Left colon (tissue), 2 donors: ENCODE measurements at regions not wholly inside any gene's neighbourhood (a gene's known extent, or its start where the extent isn't known, plus 50 kb on each side); places are given as distances from the start of the nearest gene placed in this dataset.
A peak's percentile ranks its signal among the peaks of the same experiment; 100 is the strongest.
"Not testable (repeated sequence)": the region's sequence is repeated elsewhere in the genome, so short reads cannot be mapped to it uniquely, and the experiment has no call there.

ENCODE experiments used
- ATAC-seq: fragments of 200-7000 bp; cut with Tn5 transposase; one replicate; pipeline ENCODE4 v1.9.1; 2020; ENCODE audit warnings: mild to moderate bottlenecking, moderate library complexity
- DNase-seq, 2 donors: peaks; one replicate each; pipeline ENCODE4 v3.0.0-alpha.2; 2020
- intact Hi-C, 2 donors: fragments of 100-400 bp; cut with DNase I in 1 of 2; cut with micrococcal nuclease in 1 of 2; formaldehyde crosslinking; loops; one replicate each; pipeline versions ENCODE4 v1.11.2 to v1.14.0; 2022; cut with DNase I, micrococcal nuclease
- donor health status: DM: no; HTN: no; CAD: no.
- donor health status: DM: yes; HTN: yes; CAD: no.

DNA sequence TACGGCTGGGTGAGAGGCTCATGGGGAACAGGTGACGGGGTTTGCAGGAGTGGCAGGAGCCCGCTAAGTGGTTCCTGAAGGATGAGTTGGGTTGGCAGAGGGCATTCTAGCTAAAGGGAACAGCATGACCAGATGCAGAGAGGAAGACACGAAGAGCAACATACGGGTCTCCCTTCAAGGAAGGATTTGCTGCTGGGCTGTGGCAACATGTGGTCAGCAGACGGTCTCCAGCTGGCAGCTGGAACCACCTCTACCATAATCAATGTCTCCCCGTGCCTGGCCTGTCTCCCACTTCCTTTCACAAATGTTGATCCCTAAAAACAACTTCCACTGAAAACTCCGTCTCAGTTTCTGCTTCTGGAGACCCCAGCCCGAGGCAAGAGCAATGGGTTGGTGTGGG lies 80.6 kb upstream of the SULF2 start:
- DNase-seq (no peak), ATAC-seq (no peak)
- intact Hi-C loops, result no loop called here

DNA sequence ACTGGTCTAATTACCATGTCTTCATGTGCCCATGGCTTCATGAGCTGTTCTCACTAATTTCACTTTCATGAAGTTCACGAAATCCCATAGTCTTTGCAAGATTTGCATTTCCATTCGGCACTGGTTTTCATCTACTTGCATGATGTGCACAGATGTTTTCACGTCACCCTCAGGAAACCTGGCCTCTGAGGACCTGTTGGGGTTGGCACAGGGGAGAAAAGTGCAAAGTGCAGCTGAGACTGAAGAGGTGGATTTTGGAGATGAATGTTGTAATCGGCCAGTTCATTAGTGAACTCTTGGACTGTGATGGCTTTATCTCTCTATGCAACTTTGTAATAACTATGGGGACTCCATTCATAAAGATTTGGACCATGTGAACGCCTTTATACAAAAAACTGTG lies 80.2 kb upstream of the SULF2 start:
- DNase-seq, result no peak
- no peak for ATAC-seq
- intact Hi-C loops, result no loop called here

DNA sequence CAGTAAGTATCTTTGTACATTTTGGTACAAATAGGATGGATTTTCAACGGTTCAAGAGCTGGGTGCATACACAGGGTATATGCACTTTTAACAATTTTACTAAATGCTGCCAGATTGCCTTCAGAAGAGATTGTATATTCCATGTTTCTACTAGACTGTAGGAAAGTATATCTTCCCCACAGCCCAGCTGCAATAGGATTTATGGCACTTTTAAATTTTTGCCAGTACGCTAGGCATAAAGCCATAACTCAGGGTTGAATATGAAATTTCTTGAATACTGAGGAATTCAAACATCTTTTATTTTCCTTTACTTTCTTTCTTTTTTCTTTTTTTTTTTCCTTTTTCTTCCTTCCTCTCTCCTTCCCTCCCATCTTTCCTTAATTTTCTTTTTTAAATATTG lies 78.7 kb upstream of the SULF2 start:
- DNase-seq (no peak), ATAC-seq (no peak)
- intact Hi-C loops, result no loop called here

DNA sequence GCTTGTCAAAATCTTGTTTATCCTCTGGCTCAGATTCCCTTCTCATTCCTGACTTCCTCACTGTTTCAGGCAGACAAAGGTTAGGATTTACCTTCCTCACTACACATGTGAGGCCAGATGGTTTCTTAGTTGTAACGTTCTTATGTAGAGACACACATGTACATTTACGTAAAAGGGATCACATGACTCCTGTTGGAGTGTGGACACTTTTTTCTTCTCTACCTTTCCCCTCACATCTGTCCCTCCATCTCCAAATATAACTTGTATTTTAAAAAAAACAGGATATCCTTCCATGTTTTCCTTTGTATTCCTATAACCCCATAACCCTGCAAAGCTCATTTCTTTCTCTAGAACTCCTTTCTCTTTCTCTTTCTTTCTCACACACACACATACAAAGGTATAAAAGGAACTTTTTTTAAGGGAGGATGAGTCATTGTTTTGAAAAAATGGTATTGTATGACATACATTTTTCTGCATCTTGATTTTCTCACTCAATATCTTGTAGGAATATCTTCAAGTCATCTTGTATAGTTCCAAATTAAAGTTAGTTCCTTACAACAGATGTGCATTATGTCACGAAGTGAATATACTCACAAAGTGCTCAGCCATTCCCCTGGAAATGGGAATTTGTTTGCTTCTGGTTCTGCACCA lies 78.2 kb upstream of the SULF2 start:
- no peak for ATAC-seq
- intact Hi-C loops, result no loop called here
- DNase-seq, result no peak

DNA sequence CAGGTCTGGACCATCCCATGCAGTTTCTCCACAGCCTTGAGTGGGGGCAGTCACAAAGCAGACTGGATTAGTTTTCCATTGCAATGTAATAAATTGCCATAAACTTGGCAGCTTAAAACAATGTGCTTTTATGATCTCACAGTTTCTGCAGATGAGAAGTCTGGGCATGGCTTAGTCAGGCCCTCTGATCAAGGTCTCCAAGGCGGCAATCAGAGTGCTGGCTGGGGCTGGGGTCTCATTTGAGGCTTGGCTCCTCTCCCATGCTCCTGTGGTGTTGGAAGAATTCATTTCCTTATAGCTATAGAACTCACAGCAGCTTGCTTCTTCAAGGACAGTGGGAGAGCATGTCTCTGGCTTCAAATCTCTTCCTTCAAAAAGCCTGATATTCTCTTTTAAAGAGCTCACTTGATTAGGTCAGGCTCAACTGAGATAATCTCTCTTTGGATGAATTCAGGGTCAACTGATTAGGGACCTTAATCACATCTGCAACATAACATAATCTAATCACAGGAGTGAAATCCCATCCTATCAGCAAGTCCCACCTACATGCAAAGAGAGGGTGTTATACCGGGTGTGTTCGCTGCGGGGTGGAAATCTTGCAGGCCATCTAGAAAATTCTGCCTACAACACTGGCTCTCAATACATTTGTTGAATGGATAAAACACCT lies 77.4 kb upstream of the SULF2 start:
- ATAC-seq, result no peak
- intact Hi-C loops, result no loop called here

DNA sequence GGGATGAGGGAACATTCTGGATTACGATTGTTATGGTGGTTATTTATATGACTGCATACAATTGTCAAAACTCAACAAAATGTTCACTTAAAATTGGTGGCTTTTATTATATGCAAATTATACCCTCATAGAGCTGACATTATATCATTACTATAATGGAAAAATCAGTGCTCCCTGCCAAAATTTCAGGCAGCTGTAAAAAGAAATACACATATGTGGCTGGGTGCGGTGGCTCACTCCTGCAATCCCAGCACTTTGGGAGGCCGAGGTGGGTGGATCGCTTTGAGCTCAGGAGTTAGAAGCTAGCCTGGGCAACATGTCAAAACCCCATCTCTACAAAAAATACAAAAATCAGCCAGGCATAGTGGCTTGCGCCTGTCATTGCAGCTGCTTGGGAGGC lies 75.8 kb upstream of the SULF2 start:
- intact Hi-C loops, result no loop called here
- ATAC-seq, result no peak
- DNase-seq, result no peak

More for the DNA sequence above, 77.4 kb upstream of the SULF2 start:
- no peak for DNase-seq

DNA sequence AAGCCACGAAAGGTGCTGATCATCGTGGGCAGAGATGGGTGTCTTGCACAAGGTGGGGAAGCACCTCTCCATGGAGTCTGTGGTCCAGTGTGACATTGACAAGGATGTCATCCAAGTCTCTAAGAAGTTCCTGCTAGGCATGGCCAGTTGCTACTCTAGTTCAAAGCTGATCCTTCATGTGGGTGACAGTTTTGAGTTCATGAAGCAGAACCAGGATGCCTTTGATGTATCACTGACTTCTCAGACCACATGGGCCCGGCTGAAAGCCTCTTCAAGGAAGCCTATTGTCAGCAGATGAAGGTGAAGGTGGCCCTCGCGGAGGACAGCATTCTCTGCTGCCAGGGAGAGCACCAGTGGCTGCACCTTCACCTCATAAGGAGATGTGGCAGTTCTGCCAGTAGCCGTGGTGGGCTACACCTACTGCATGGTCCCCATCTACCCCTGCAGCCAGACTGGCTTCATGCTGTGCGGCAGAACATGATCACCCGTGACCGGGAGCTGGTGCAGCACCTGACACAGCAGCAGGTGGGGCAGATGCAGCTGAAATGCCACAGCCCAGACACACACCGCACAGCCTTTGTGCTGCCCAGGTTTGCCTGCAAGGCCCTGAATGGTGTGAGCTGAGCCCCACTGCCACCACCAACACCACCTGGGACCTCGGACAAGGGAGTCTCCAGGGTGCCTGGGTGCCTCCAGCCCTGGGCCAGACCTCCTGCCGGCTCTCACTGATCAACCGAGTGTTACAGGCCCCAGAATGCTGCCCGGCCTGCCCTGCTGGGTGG lies 75.0 kb upstream of the SULF2 start:
- ATAC-seq, result no peak
- intact Hi-C loops, result no loop called here
- no peak for DNase-seq

DNA sequence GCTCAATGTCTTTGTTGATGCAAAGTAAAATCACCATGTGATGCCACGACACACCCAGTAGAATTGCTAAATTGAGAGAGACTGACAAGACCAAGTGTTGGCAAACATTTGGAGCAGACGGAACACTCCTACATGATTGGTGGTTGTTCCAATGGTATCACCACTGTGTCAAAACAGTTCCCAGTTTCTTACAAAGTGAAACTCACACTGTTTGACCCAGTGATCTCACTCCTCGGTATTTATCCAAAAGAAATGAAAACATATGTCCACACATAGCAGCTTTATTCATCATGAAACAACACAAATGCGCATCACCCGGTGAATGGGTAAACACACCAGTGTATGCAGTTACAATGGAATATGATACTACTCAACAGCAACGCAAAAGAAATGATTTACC lies 74.0 kb upstream of the SULF2 start:
- intact Hi-C loops, result no loop called here
- no peak for DNase-seq
- ATAC-seq, result no peak

DNA sequence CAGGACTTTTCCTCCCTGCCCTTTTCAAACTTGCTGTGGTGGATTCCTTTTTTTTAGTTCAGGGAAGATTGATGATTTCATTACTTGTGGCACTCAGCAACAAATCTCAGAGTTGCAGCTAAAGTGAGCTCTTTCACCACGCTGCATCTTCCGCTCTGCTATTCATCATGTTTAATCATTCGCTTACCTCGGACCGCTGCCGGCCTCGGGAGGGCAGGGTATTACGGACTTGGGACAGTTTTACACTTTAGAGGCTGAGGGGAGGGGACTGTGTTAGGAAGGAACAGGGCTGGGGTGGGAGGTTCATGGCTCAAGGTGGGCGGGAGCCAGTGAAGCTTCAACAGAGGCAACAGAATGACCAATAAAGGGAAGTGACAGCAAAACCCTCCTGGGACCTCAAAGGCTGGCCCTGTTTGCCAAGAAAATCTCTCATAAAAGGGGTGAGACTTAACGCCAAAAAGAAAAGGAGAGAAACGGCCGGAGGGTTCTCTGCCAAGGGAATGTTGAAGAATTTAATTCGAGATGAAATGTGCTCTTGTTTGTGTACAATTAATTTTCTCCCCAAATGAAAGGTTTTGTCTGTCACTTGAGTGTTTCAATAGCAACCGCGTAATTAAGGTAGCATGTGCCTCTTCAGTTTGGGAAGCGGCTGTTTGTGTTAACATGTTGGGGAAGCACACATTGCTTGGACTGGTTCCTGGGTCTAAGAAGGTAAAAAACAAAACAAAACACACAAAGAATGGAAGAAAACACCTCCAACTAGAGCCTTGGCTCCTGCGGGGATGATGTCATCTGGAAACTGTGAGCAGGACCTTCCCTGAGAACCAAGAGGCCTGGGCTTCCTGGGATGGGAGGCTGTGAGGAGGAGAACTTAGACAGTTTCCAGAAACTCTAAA lies 72.5 kb upstream of the SULF2 start:
- intact Hi-C loops, result no loop called here
- DNase-seq (no peak), ATAC-seq (no peak)

DNA sequence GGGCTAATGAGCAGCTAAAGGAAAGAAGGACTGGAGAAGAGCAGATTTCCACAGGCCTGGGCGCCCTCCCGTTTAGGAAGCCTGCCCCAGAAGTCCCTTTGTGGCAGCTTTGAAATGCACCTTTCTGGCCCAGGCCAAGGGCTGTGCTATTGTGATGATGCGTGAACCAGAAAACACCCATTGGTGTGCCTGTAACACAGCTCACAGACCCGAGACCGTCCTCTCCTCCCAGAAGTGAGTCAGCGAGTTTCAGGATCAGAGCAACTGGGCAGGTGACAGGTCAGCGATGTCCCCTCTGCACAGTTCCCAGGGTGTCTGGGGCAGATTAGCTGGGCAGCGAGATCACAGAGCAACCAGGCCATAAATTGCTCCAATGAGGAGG lies 71.9 kb upstream of the SULF2 start:
- intact Hi-C loops, result no loop called here
- ATAC-seq (no peak), DNase-seq (no peak)

DNA sequence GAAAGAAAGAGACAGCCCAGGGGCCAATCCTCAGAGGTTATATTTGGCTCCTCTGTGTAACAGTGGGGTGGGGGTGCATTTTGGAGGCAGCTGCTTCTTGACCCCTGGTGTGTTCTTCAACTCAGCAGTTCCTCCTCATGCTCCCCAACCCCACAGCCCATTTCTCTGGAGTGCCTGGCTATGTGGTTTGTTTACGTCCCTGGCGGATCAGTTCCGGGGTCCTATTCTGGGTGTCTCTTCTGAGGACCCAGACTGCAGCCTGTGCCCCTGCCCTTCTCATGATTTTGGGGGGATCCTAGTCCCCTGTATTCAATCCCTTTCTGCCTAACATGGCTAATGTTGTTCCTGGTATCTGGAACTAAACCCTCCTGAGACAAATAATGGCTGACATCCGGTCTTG lies 70.5 kb upstream of the SULF2 start:
- intact Hi-C loops, result no loop called here
- ATAC-seq (no peak), DNase-seq (no peak)

DNA sequence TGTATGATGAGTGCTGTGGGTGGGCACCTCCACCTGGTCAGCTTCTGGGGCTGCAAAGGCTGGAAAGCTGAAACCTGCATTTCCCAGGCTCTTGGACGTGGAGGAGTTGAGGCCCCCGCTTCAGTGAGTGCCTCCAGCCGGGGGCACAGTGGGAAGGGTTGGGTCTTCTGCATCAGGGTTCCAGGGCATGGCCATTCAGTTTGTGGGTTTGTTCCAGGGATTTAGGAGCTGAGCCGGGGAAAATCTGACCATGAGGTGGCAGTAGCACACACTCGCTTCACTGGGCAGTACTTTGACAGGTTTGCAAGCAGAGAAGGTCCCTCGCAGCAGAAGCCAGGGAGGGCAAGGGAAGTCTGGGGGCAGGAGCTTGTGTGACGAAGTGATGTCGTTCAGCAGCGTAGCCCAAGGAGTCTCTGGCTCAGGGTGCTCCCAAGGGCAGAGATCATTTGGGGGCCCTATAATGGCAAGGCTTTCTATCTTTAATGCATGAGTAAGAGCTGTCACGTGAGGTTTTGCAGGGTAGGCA lies 69.5 kb upstream of the SULF2 start:
- peak; percentile 68 for ATAC-seq

DNA sequence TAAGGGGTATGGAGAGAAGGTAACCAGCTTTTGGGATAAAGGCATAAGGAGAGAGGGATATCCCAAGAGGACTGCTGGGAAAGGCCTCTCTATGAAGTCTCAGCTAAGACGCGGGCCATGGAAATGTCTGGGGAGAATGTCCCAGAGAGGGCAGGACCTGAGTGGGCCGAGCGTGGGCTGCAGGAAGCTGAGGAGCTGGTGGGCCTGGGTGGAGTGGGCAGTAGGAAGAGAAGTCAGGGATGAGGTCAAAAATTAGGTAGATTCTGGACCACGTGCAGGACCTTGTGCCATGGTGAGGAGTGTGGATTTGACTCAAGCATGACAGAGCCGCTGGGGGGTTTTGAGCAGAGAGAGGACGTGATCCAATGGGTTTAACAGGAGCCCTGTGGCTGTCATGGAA lies 66.5 kb upstream of the SULF2 start:
- ATAC-seq, result no peak
- DNase-seq, result no peak
- intact Hi-C loops, result no loop called here

More for the DNA sequence above, 69.5 kb upstream of the SULF2 start:
- intact Hi-C loops, result no loop called here
- DNase-seq, result peak in 1 of 2 donors; percentile 26

DNA sequence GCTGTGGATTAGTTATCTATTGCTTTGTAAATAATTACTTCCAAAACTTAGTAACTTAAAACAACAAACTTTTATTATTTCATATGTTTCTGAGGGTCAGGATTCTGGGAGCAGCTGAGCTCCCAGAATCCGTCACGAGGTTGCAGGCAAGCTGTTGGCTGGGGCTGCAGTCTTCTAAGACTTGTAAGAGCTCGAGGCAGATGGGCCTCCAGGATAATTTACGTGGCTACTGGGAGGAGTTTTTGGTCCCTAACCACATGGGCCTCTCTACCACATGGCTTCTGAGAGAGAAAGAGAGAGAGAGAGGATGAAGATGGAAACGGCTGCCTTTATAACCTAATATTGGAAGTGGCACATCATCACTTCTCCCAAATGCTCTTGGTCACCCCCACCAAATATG lies 64.9 kb upstream of the SULF2 start:
- ATAC-seq (no peak), DNase-seq (no peak)
- intact Hi-C loops, result no loop called here

DNA sequence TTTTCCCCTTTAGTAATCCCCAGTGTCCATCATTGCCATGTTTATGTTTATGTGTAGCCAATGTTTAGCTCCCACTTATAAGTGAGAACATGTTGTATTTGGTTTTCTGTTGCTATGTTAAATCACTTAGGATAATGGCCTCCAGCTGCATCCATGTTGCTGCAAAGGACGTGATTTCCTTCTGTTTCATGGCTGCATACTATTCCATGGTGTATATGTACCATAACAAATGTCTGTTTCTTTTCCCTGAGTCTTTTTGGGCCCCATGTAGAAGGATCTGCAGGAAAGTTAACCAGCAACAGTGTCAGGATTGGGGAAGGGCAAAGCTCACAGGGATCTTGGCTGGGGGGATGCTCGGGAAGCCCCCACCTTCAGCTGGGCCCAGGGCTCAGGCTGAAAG lies 64.3 kb upstream of the SULF2 start:
- intact Hi-C loops, result no loop called here
- DNase-seq, result no peak
- ATAC-seq, result no peak

DNA sequence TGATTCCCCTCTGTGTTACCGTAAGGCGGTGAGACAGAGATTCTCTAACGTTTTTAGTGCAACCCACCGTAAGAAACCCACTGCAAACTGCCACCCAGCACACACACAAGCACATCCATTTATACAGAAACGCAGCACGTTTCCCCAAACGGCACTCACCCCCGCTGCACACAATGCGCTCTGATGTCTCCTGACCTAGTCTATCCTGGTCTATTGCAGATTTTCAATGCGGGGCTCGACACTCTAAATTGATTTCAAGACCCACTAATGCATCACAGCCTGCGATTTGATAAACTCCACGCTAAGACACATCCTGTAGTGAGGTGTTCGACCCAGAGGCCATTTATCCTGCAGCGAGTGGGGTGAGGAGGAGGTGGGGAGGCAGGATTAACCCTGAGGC lies 63.7 kb upstream of the SULF2 start:
- no peak for DNase-seq
- no peak for ATAC-seq
- intact Hi-C loops, result no loop called here

DNA sequence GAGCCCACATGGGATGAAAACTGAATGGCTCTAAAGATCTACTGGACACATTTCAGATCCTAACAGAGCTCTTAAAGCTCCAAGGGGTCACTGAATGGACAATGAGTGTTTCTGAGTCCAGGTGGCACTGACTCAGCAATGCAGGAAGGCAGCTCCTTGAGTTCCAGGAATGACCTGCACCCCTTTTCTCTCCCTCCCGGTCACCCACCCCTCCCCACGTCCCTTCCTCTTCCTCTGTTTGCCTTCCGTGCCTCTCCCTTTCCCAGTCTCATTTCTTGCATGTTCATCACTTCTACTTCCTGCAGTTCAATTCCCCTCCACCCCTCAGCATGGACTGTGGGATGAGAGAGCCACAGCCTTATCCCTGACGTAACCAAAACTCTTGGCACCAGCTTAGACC lies 63.3 kb upstream of the SULF2 start:
- intact Hi-C loops, ATAC-seq, DNase-seq: not testable (repeated sequence)

DNA sequence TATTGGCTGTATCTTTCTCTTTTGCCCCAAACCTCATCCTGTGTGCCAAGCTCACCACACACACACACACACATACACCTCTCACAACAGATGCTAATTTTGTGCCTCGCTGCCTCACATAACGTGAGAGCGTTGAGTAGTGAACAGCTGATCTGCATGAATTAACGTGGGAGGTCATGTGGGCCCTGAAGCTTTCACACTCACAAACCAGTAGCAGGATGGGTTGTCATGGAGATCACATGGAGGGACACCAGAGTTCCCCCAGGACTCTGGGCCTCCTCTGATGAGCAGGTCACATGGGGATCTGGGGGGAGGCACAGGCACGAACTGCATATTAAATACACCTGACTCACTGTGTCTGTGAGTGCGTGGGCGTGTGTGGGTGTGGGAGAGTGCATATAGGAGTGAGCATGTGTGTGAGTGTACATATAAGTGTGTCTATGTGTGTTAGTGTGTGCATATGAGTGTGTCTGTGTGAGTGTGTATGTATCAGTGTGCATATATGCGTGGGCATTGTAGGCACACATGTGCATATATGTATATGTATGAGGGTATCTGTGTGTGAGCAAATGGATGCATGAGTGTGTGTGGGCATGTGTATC lies 62.7 kb upstream of the SULF2 start:
- intact Hi-C loops, result no loop called here
- ATAC-seq (no peak), DNase-seq (no peak)

DNA sequence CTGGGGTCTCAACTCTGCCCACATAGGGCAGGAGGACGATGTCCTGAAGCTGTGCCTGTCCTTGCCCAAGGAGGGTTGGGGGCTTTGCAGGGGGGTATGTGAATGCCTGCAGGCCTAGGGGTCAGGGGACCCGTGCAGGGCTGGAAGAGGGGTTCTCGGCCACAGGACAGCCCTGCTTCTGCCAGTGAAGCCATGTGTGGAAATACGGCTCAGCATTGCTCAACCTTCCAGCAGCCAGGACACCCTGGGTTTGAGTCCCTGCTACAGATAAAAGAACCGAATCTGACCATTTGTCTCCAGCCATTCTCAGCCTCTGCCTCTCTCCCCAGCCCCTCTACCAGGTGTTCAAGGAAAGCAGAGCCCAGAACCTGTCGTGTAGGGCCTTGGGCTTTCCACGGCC lies 61.9 kb upstream of the SULF2 start:
- DNase-seq, intact Hi-C loops, ATAC-seq: not testable (repeated sequence)
